GM12891 (cell line): ENCODE measurements at regions not wholly inside any gene's neighbourhood (a gene's known extent, or its start where the extent isn't known, plus 50 kb on each side); places are given as distances from the start of the nearest gene placed in this dataset.
"Not testable (repeated sequence)": the region's sequence is repeated elsewhere in the genome, so short reads cannot be mapped to it uniquely, and the experiment has no call there.

Experiments
- DNase-seq: peaks from one replicate; pipeline ENCODE4 v3.0.0; 2011; ENCODE audit warnings: low spot score; ENCODE audit not compliant: insufficient read length
- FAIRE-seq: peaks from 2 replicates; lab custom pipeline; 2011; peaks lifted over from hg19 to GRCh38; lab: Jason Lieb, UNC
- PAX5 ChIP-seq: IDR thresholded peaks from 2 replicates; pipeline ENCODE4 v1.6.1; 2011; ENCODE audit warnings: low read length, moderate library complexity, mild to moderate bottlenecking; ENCODE audit not compliant: insufficient read depth, severe bottlenecking
- POLR2A ChIP-seq: IDR thresholded peaks from 2 replicates; pipeline ENCODE4 v1.6.1; 2011; ENCODE audit warnings: low read depth, low read length, control low read depth
- POLR2AphosphoS5 ChIP-seq: IDR thresholded peaks from 2 replicates; pipeline ENCODE4 v1.6.1; 2011; ENCODE audit warnings: low read depth, low read length, control low read depth
- POU2F2 ChIP-seq: IDR thresholded peaks from 2 replicates; pipeline ENCODE4 v1.6.1; 2011; ENCODE audit warnings: low read depth, mild to moderate bottlenecking, control low read depth, low read length, moderate library complexity
- SPI1 ChIP-seq: IDR thresholded peaks from 2 replicates; pipeline ENCODE4 v1.6.1; 2011; ENCODE audit warnings: low read depth, low read length, control low read depth
- TAF1 ChIP-seq: IDR thresholded peaks from 2 replicates; pipeline ENCODE4 v1.6.1; 2011; ENCODE audit warnings: low read depth, low read length, control low read depth

GRCh38 chr5:166883016-166883415 is 1408.4 kb upstream of the WWC1 start:
- no peak for DNase-seq
- no peak for FAIRE-seq
- TF ChIP-seq POLR2AphosphoS5 (no peak), TAF1 (no peak), SPI1 (no peak), POU2F2 (no peak), POLR2A (no peak), PAX5 (no peak)

DNA sequence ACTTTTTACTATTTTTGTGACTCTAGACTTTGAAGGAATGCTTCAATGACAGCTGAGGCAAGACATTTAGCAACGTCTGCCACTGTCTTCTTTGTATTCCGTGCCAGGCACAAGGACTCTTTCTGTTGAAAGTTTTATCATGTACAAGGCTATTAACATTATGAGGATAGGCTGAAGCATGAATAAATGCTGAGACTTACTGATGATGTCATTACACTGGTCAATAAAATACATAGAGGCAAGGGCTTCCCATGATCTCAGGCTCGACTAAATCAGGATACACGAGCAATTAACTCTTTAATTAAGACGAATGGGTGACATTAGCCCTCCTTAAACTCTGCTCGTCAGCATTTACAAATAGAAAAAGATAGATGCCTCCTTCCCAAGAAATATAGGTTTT is 1393.3 kb upstream of the WWC1 start:
- FAIRE-seq = no peak

GRCh38 chr5:166899343-166899742 is 1392.1 kb upstream of the WWC1 start:
- DNase-seq (no peak), FAIRE-seq (no peak)
- TF ChIP-seq SPI1 (no peak), PAX5 (no peak), POLR2A (no peak), TAF1 (no peak), POLR2AphosphoS5 (no peak)

More for the DNA sequence above, 1393.3 kb upstream of the WWC1 start:
- no peak for TF ChIP-seq POLR2A
- TF ChIP-seq TAF1 = no peak
- TF ChIP-seq SPI1 = no peak
- no peak for TF ChIP-seq PAX5
- TF ChIP-seq POLR2AphosphoS5 = no peak
- no peak for TF ChIP-seq POU2F2
- no peak for DNase-seq

- no peak for DNase-seq
- no peak for FAIRE-seq
- TF ChIP-seq PAX5 = no peak
These were observed 1386.9 kb upstream of the WWC1 start for GRCh38 chr5:166904571-166904970.

- TF ChIP-seq POLR2AphosphoS5 (no peak), TAF1 (no peak), SPI1 (no peak), PAX5 (no peak), POLR2A (no peak), POU2F2 (no peak)
- FAIRE-seq = no peak
- no peak for DNase-seq
These were observed 1384.3 kb upstream of the WWC1 start for GRCh38 chr5:166906991-166907713.

GRCh38 chr5:166909040-166909439 is 1382.4 kb upstream of the WWC1 start:
- no peak for DNase-seq
- FAIRE-seq = no peak
- no peak for TF ChIP-seq SPI1
- TF ChIP-seq POLR2AphosphoS5 = no peak
- no peak for TF ChIP-seq POU2F2
- TF ChIP-seq PAX5 = no peak
- no peak for TF ChIP-seq TAF1
- TF ChIP-seq POLR2A = no peak

- no peak for TF ChIP-seq POLR2AphosphoS5
- TF ChIP-seq TAF1 = no peak
- TF ChIP-seq POLR2A = no peak
- TF ChIP-seq SPI1 = no peak
- no peak for TF ChIP-seq PAX5
- no peak for TF ChIP-seq POU2F2
These were observed 1381.5 kb upstream of the WWC1 start for GRCh38 chr5:166909926-166910325.

GRCh38 chr5:166910995-166911394 is 1380.5 kb upstream of the WWC1 start:
- no peak for TF ChIP-seq PAX5
- TF ChIP-seq POLR2AphosphoS5 = no peak
- no peak for TF ChIP-seq SPI1
- TF ChIP-seq POLR2A = no peak
- TF ChIP-seq TAF1 = no peak
- no peak for TF ChIP-seq POU2F2
- FAIRE-seq = no peak
- no peak for DNase-seq

More at GRCh38 chr5:166909926-166910325, 1381.5 kb upstream of the WWC1 start:
- FAIRE-seq (no peak), DNase-seq (no peak)

DNA sequence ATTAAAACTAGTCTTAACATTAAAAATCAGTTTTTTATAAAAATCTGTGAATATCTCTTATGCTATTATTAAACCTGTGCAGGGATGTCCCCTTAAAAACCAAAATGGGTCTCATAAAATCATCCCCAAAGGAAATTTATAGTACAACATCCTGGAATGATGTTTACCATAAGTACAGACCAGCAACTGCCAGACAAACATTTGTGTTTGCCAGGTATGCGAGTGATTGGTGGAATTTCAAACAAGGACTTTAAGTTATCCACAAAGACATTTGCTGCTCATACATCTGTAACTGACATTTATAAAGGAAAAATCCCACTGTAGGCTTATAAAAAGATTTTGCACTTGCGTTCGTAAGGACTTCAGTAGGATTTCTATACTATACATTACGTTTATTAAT is 1375.4 kb upstream of the WWC1 start:
- no peak for TF ChIP-seq TAF1
- TF ChIP-seq POU2F2 = no peak
- no peak for TF ChIP-seq POLR2A
- no peak for DNase-seq
- FAIRE-seq = no peak

DNA sequence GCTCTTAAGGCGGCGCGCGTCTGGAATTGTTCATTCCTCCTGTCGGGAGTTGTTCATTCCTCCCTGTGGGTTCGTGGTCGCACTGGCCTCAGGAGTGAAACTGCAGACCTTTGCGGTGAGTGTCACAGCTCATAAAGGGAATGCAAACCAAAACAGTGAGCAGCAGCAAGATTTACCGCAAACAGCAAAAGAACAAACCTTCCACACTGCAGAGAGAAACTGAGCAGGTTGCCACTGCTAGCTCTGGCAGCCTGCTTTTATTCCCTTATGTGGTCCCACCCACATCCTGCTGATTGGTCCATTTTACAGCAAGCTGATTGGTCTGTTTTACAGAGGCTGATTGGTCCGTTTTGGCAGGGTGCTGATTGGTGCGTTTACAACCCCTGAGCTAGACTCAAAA is 1365.3 kb upstream of the WWC1 start:
- TF ChIP-seq POLR2AphosphoS5 = no peak
- TF ChIP-seq PAX5 = no peak
- no peak for DNase-seq
- no peak for FAIRE-seq

- DNase-seq, FAIRE-seq: not testable (repeated sequence)
These were observed 1364.5 kb upstream of the WWC1 start for GRCh38 chr5:166926806-166927475.
